Transverse colon (tissue), 4 donors: ENCODE measurements at regions not wholly inside any gene's neighbourhood (a gene's known extent, or its start where the extent isn't known, plus 50 kb on each side); places are given as distances from the start of the nearest gene placed in this dataset.

Experiments
- DNase-seq: peaks from one replicate; pipeline ENCODE4 v3.0.0-alpha.2; 2019
- H3K27ac ChIP-seq, 4 donors: fragments of 200-600 bp; sonication (generic); 2 replicates each; pipeline ENCODE4 v1.5.1; 2016 to 2018; ENCODE audit warnings: inconsistent platforms in 4 of 4
- H3K27me3 ChIP-seq: fragments of 200-600 bp; sonication (generic); 2 replicates; pipeline ENCODE4 v1.5.1; 2017; ENCODE audit warnings: inconsistent platforms
- H3K36me3 ChIP-seq, 4 donors: fragments of 200-600 bp; sonication (generic); 2 replicates each; pipeline ENCODE4 v1.5.1; 2017 to 2019; ENCODE audit warnings: inconsistent platforms in 4 of 4
- H3K4me1 ChIP-seq, 4 donors: fragments of 200-600 bp; sonication (generic); 2 replicates each; pipeline ENCODE4 v1.5.1; 2017 to 2020; ENCODE audit warnings: inconsistent platforms in 4 of 4
- H3K4me3 ChIP-seq, 4 donors: fragments of 200-600 bp; sonication (generic); 1 replicate in 1 of 4; 2 replicates in 3 of 4; pipeline versions ENCODE4 v1.5.1 to v1.6.1; 2017 to 2019; ENCODE audit warnings: inconsistent platforms in 4 of 4
- H3K9me3 ChIP-seq, 2 donors: fragments of 200-600 bp; sonication (generic); 2 replicates each; pipeline ENCODE4 v1.5.1; 2017 to 2019; ENCODE audit warnings: inconsistent platforms in 2 of 2
- CTCF ChIP-seq, 5 experiments: fragments of 200-600 bp in 3 of 5; fragments of 450-650 bp in 2 of 5; sonication (generic) in 3 of 5; IDR thresholded peaks; 1 replicate in 2 of 5; 2 replicates in 3 of 5; pipeline ENCODE4 v1.5.1; 2016 to 2017; ENCODE audit warnings: antibody characterized with exemption in 5 of 5, inconsistent platforms in 3 of 5, mild to moderate bottlenecking in 2 of 5, moderate library complexity in 1 of 5
- EP300 ChIP-seq: sonication (generic); formaldehyde crosslinking; IDR thresholded peaks from one replicate; pipeline ENCODE4 v1.6.1; 2017; ENCODE audit warnings: antibody characterized with exemption, low read depth
- POLR2A ChIP-seq: fragments of 450-650 bp; IDR thresholded peaks from one replicate; pipeline ENCODE4 v1.6.1; 2016; ENCODE audit warnings: antibody characterized with exemption, mild to moderate bottlenecking, moderate library complexity
- POLR2AphosphoS5 ChIP-seq, 3 donors: sonication (generic); formaldehyde crosslinking; IDR thresholded peaks; one replicate each; pipeline ENCODE4 v1.6.1; 2016; ENCODE audit warnings: antibody characterized with exemption in 3 of 3
- WGBS, 2 donors: methylation state at CpG; one replicate each; pipeline ENCODE4 v1.1.5; 2018; ENCODE audit warnings: low coverage in 1 of 2; 5-methylcytosine and 5-hydroxymethylcytosine counted together
- in situ Hi-C, 4 donors: fragments of 200-750 bp; cut with MboI; loops; one replicate each; pipeline versions ENCODE4 v1.15.0 to v1.15.1; 2017; ENCODE audit warnings: low sequenced_read_pairs in 3 of 4, low pct_ligation_motif_present in 1 of 4, low pct_unique_long_range_greater_than_20kb in 1 of 4
- intact Hi-C: fragments of 100-400 bp; cut with DNase I; formaldehyde crosslinking; loops from one replicate; pipeline ENCODE4 v1.15.1; 2023; ENCODE audit warnings: low total_unique reads

- Histone ChIP-seq H3K4me3 (no peak overlapping the region), H3K4me1 (peaks cover 0 to 10% (median 0%) of the 10 kb centered on the region in 4 donors), H3K36me3 (no peaks in the 10 kb centered on the region), H3K9me3 (no peaks in the 10 kb centered on the region), H3K27ac (no peak overlapping the region), H3K27me3 (no peaks in the 10 kb centered on the region)
- intact Hi-C loops (no loop called here), in situ Hi-C loops (loop anchor here in 1 of 4 donors (25.0 kb wide), 1 partner anchor 356 kb away; no protein-coding TSS in a partner anchor)
- TF ChIP-seq EP300 (no peak), CTCF (IDR thresholded peaks at IDR 0.05) (no peak), POLR2AphosphoS5 (IDR thresholded peaks at IDR 0.05) (no peak), POLR2A (no peak)
- WGBS, 2 donors, result 71 to 77% methylated on average over 7 to 8 of the region's 8 CpGs
- no peak for DNase-seq
Observed at GRCh38 chr1:81406292-81406999, 394.3 kb upstream of the ADGRL2 start.

GRCh38 chr1:81398041-81398440 lies 402.7 kb upstream of the ADGRL2 start:
- in situ Hi-C loops (no loop called here), intact Hi-C loops (no loop called here)
- H3K27ac ChIP-seq, result no peak overlapping the region
- H3K4me3 ChIP-seq, result no peak overlapping the region
- H3K27me3 ChIP-seq, result no peaks in the 10 kb centered on the region
- H3K36me3 ChIP-seq, result no peaks in the 10 kb centered on the region
- DNase-seq, result no peak
- peaks cover 3 to 4% of the 10 kb centered on the region in 2 donors for H3K9me3 ChIP-seq
- TF ChIP-seq CTCF (IDR thresholded peaks at IDR 0.05) (no peak), POLR2AphosphoS5 (IDR thresholded peaks at IDR 0.05) (no peak), POLR2A (no peak), EP300 (no peak)
- H3K4me1 ChIP-seq, result no peaks in the 10 kb centered on the region

GRCh38 chr1:81392526-81393226 lies 408.1 kb upstream of the ADGRL2 start:
- intact Hi-C loops (no loop called here), in situ Hi-C loops (no loop called here)
- H3K4me1 ChIP-seq, result peaks cover 0 to 12% (median 5%) of the 10 kb centered on the region in 4 donors
- no peaks in the 10 kb centered on the region for H3K36me3 ChIP-seq
- TF ChIP-seq CTCF (IDR thresholded peaks at IDR 0.05), result no peak
- TF ChIP-seq POLR2AphosphoS5 (IDR thresholded peaks at IDR 0.05), result no peak
- TF ChIP-seq EP300, result no peak
- no peak for TF ChIP-seq POLR2A
- no peaks in the 10 kb centered on the region for H3K9me3 ChIP-seq
- no peak overlapping the region for H3K27ac ChIP-seq
- no peak overlapping the region for H3K4me3 ChIP-seq
- no peaks in the 10 kb centered on the region for H3K27me3 ChIP-seq
- DNase-seq, result no peak

GRCh38 chr1:81391125-81391828 lies 409.5 kb upstream of the ADGRL2 start:
- Histone ChIP-seq H3K4me3 (no peak overlapping the region), H3K9me3 (no peaks in the 10 kb centered on the region), H3K4me1 (peaks cover 0 to 14% (median 8%) of the 10 kb centered on the region in 4 donors), H3K36me3 (no peaks in the 10 kb centered on the region), H3K27ac (peak overlapping the region in 1 of 4 donors; percentile 37), H3K27me3 (no peaks in the 10 kb centered on the region)
- intact Hi-C loops (no loop called here), in situ Hi-C loops (no loop called here)
- 46 to 57% methylated on average over 3 to 4 of the region's 4 CpGs for WGBS, 2 donors
- TF ChIP-seq EP300 (no peak), CTCF (IDR thresholded peaks at IDR 0.05) (no peak), POLR2AphosphoS5 (IDR thresholded peaks at IDR 0.05) (no peak), POLR2A (no peak)
- DNase-seq, result peak; percentile 13
